GM18508 (cell line): ENCODE measurements at regions not wholly inside any gene's neighbourhood (a gene's known extent, or its start where the extent isn't known, plus 50 kb on each side); places are given as distances from the start of the nearest gene placed in this dataset.
A peak's percentile ranks its signal among the peaks of the same experiment; 100 is the strongest.

Experiments
- ATAC-seq: cut with Tn5 transposase; IDR thresholded peaks from one replicate; pipeline ENCODE4 v1.9.1; 2021; ENCODE audit warnings: moderate number of reproducible peaks; ENCODE audit not compliant: insufficient read depth, unreplicated experiment

- ATAC-seq = peak; percentile 71
Observed at GRCh38 chr12:66066137-66066928, 64.2 kb downstream of the LLPH start.

DNA sequence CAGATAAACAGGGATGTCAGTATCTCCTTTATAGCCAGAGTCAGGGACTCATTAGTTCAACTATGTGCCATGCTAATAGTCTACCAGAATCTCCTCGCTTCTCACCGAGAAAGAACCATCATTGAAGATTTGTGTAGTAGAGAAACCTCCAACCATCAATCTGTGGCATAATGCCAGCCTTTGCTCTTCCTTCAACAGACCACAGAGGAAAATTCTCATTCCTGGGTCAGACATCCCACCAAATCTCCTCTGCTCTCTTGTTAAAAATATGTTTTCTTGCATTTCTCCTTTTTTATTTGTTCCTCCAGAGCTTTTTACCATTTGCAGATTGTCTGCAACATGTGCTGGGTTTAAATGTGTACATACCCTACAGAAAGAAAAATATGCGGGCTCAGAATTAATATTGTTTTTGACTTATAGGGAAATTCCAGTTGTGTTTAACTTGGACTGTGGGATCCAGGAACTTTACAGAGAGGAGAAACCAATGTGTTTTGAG, 64.9 kb downstream of the LLPH start:
- ATAC-seq = no peak

DNA sequence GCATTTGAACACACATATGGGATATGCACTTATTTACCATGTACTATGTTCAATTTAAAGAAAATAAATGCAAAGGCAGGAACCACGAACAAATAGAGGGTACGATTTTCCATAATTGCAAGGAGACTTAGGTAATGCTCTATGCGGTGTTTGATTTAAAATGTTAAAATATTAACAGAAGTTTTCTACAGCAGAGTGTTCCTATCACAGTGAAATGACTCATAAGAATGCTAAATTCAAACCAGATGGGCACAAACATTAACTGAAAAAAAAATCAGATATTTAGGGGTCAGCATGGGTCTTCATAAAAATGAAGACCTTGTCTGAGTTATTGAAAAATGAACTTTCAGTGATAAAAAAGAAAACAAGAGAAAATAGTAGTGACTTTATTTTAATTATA, 65.4 kb downstream of the LLPH start:
- no peak for ATAC-seq

- ATAC-seq = no peak
Observed at GRCh38 chr12:66063916-66064315, 66.6 kb downstream of the LLPH start.

DNA sequence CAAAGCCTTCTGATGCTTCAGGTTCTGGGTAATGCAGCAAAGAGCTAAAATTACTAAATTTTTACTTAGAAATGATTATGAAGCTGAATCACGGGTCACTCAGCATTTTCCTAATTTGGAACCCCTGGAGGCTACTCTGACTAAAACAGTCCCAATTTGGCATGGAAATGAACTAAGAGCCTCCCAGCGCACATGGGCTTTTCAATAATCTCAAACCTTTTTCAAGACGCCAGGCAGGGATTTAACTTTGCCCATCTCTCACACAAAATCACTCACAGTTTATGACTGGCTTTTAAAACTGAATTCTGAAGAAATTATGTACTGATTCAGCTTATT, 68.3 kb downstream of the LLPH start:
- no peak for ATAC-seq

DNA sequence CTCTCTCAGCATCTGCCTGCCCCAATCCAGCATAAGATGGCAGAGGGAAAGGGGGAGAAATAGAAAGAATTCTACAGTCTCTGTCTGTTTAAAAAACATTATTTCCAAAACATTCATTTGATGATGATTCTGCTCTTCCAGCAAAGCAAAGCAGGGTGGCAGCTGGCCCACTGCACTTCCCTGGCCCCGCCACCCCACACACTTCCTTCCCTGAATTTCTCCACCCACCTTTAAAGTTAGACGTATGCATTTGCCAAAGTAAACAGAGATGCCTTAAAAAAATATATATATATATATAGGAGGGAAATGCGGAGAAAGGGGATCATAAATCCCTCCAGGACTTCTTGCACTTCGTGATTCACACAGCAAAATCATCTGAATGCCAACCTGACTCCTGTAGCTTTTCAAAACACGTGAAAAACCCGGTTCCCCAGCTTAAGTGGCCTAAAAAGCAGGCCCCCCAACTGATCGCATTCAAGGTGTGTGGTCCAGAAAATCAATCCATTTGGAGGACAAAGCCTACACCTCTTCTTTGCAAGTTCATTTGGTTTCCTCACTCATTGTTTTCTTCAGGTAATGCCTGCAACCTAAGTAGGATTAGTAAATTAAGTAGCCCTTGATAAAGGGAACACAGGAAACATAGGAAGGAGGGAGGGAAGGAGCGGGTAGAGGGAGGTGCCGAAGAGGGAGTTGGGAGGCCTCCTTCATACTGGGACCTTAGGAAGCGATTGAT, 68.8 kb downstream of the LLPH start:
- ATAC-seq = no peak

GRCh38 chr12:66061076-66061475, 69.5 kb downstream of the LLPH start:
- ATAC-seq = no peak

DNA sequence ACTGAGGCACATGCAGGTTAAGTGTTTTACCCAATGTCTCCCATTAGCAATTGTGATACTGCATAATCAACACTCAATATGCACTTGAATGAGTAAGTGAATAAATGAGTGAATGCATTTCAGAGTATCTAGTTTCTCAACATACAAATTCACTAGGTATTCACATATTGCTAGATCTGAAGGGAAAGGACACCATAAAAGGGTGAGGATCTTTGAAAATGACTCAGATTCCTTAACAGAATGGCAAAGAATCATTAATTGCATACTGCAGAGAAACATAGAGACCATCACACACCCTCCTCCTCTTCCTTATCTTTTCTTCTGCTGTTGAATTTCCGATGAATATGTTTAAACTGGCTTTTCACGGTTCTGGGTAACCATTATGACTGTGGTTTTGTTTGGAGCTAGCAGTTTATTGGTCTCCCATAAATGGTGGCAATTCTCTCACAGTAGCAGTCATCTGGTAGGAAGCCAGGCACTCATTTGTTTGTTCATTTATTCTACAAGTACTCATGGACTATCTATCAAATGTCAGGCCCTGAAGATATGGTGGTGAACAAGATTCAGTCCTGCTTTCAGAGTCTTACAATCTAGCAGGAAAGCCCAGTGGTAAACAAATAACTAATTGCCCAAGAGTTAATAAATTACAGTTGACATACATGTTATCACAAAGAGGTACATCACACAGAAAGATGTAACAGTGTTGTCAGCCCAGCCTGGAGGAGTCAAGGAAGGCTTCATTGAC, 70.2 kb downstream of the LLPH start:
- no peak for ATAC-seq

DNA sequence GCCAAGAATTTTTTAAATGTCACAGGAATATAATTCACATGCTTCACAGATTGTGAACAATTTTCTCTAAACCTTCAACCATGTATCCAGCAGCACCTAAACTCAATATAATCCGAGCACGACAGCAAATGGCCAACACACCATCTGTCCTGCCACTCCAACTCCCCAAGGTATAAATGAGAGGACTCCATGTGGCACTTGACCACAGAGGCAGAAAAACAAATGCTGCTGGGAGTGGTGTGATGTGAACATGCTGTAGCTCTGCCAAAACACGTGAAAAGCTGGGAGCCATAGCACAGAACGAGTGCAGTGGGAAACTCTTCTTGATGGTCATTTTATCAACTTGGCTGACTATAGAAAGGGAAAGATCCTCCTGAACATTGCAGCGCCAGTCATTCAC, 70.9 kb downstream of the LLPH start:
- no peak for ATAC-seq

DNA sequence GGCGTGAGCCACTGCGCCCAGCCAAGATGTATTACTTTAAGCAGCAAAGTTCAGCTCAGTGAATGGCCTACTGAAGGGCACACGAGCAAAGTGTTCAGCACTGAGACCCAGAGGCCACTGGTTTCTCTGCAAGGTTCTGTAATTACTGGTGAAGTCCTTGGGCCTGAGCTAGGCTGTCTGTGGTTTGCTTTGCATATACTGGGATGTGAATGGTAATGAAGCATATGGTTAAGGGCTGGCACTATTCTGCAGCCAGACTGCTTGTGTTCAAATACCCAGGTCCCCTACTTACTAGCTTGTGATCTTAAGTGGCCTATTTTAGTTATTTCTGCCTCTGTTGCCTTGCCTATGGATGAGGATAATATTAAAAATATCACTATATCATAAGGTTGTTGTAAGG, 72.0 kb downstream of the LLPH start:
- no peak for ATAC-seq

- peak; percentile 91 for ATAC-seq
Observed at GRCh38 chr12:66055837-66056319, 74.7 kb downstream of the LLPH start.

DNA sequence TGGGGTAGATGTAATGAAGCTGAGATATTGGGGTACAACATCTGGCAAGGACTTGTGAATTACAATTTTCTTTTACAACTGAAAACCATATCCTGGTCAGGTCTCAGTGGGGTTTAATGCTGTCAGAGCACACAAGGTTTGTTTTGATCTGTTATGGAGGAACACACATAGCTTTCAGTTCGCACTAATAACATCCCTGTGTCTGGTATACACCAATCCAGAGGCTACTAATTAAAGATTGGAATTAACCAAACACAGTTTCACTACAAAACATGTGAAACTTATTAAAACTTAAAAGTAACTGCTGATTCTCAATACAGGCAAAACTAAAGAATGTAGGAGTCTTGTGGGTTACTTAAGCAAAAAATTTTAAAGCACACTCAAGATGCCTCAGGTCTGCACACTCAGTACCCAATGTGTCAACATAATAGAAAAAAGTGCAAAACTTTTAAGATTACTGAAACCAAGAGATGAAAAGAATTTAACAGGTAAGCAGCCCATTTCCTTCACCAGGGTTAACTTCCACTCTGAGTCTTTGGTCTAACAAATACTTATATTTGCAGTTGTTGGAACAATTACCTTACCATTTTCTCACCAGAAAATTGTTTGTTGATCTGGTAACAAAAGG, 77.4 kb downstream of the LLPH start:
- ATAC-seq = no peak

- ATAC-seq = no peak
Observed at GRCh38 chr12:66051361-66051760, 79.2 kb downstream of the LLPH start.

- ATAC-seq = peak; percentile 68
Observed at GRCh38 chr12:66050610-66051009, 79.9 kb downstream of the LLPH start.

DNA sequence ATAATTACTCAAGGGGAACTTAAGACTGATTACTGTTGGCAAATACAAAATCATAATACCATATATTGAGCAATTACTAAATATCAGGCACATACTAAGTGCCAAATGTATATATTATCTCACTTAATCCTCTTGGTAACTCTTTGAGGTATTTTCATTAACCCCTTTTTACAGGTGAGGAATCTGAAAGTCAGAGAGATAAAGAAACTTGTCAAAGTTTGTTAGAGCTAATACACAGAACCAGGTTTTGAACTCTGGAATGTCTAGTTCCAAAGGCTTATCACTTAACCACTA, 80.3 kb downstream of the LLPH start:
- ATAC-seq = no peak

- ATAC-seq = no peak
Observed at GRCh38 chr12:66049538-66050282, 80.8 kb downstream of the LLPH start.

DNA sequence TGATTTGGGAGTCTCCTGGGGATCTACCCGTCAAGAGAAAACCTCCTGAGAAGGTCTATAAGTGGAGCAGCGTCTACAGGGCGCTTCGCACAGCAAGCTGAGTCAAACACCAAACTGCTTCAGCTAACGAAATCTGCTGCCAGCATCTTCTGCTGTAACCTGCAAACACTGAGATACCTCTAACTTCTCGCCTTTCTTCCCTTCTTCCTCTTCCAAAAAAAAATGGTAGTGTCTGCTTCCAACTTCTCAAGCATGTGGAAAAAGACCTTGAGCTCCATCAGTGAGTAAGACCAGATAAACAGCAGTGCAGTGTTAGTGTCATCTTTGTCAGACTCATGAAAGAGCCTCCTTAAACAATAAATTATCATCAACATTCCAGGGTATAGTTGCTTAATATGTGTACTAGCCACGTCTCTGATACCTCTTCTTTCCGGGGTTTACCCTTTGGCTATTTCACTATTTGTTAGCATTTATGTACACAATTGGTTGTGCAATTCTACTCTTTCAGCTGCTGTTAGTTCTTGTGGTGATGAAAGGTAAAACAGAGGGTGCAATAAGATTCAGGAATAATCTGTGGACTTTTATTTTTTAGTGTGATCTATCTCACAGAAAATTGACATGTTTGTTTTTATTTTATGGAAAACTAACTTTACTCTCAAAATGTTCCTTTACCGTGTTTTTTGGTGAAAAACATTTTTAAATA, 81.6 kb downstream of the LLPH start:
- no peak for ATAC-seq

DNA sequence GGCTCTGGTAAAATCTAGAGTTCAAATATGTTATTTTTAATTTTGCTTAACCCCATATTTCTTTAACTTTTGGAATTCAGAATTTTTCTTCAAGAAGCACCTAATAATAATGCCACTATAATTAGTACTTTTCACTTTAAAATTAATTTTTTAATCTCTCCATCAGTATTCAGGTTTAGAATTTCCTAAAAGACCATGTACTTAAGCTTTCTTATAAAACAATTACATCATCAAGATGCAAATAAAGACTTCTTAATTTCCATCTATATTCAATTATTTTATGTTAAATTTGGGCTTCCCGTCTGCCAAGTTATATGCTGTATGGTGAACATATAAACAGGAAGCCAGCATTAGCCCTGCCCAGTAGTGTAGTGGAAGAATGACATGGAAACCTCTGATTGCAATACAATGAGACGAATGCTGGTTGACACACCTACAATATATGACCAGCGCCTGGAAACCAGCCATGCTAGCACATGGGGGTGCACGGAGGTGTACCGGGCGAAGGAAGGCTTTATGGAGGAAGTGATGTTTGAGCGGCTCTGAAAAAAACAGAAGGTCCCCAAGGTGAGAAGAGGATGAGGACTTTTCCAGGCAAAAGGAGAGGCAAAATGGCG, 82.2 kb downstream of the LLPH start:
- ATAC-seq = no peak

DNA sequence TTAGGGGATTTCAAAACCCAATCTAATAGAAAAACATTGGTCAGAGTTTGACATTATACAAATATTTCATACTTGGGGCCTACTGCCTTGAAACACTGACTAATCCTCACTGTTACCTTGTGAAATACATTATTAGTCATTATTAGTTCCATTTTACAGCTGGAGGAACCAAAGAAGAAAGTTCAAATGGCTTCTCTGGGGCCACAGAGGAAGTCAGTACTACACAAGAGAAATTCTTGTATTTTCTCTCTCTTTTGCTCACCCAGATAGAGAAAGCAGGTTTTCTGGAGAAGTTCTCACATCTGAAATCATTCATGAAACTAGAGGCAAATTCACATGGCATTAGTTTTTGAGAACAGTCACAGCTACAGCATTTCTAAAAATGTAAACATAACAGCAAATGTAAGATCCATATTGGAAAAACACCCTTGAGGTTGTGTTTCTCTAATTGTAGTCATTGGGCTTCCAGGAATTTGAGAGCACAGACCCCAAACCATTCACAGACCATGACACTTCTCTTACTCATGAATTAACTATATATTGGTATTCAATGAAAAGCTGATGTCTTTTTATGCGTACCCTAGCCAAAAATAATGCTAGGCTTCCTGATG, 83.0 kb downstream of the LLPH start:
- peak; percentile 77 for ATAC-seq
